GM23338 (cell line): ENCODE measurements at regions not wholly inside any gene's neighbourhood (a gene's known extent, or its start where the extent isn't known, plus 50 kb on each side); places are given as distances from the start of the nearest gene placed in this dataset.

Experiments used
- ATAC-seq: fragments of 200-7000 bp; cut with Tn5 transposase; 3 replicates; pipeline ENCODE4 v1.9.1; 2020
- DNase-seq: peaks from one replicate; pipeline ENCODE4 v3.0.0-alpha.2; 2015; ENCODE audit warnings: low spot score
- H2AFZ ChIP-seq: fragments of 200-600 bp; sonication (generic); 2 replicates; pipeline ENCODE4 v1.8.0; 2016; ENCODE audit warnings: antibody characterized with exemption, mild to moderate bottlenecking, moderate library complexity
- H3F3A ChIP-seq: fragments of 200-600 bp; sonication (generic); replicated peaks from 2 replicates; pipeline ENCODE4 v1.8.0; 2017; ENCODE audit warnings: antibody characterized with exemption, mixed run types, low read depth
- H3K27ac ChIP-seq: fragments of 200-600 bp; sonication (generic); 2 replicates; pipeline ENCODE4 v1.6.1; 2016; ENCODE audit warnings: low read depth
- H3K27me3 ChIP-seq: fragments of 200-600 bp; sonication (generic); 2 replicates; pipeline ENCODE4 v1.8.0; 2016; ENCODE audit warnings: mild to moderate bottlenecking, mixed run types, moderate library complexity; ENCODE audit not compliant: insufficient read depth
- H3K36me3 ChIP-seq: fragments of 200-600 bp; sonication (generic); 2 replicates; pipeline ENCODE4 v1.8.0; 2016; ENCODE audit warnings: mild to moderate bottlenecking; ENCODE audit not compliant: insufficient read depth
- H3K4me1 ChIP-seq: fragments of 200-600 bp; sonication (generic); 2 replicates; pipeline ENCODE4 v1.8.0; 2016; ENCODE audit warnings: mild to moderate bottlenecking, moderate library complexity; ENCODE audit not compliant: insufficient read depth
- H3K4me2 ChIP-seq: fragments of 200-600 bp; sonication (generic); 2 replicates; pipeline ENCODE4 v1.7.1; 2017; ENCODE audit warnings: mixed run types
- H3K4me3 ChIP-seq: fragments of 200-600 bp; sonication (generic); 2 replicates; pipeline ENCODE4 v1.6.1; 2016; ENCODE audit warnings: mixed run types
- H3K79me2 ChIP-seq: fragments of 200-600 bp; sonication (generic); replicated peaks from 2 replicates; pipeline ENCODE4 v1.8.0; 2017; ENCODE audit warnings: mild to moderate bottlenecking; ENCODE audit not compliant: insufficient read depth
- H3K9me2 ChIP-seq: fragments of 200-600 bp; sonication (generic); 2 replicates; pipeline ENCODE4 v1.8.0; 2017; ENCODE audit not compliant: insufficient read depth
- H4K20me1 ChIP-seq: fragments of 200-600 bp; sonication (generic); replicated peaks from 2 replicates; pipeline ENCODE4 v1.8.0; 2017; ENCODE audit warnings: mild to moderate bottlenecking; ENCODE audit not compliant: insufficient read depth
- H3K27ac Mint-ChIP-seq: 2 replicates; pipeline ENCODE4 v1.8.0; 2020; ENCODE audit warnings: inconsistent platforms, mild to moderate bottlenecking, moderate library complexity, mixed read lengths
- H3K27me3 Mint-ChIP-seq: 3 replicates; pipeline ENCODE4 v1.8.0; 2022; ENCODE audit warnings: low read depth, mild to moderate bottlenecking, moderate library complexity, mixed read lengths, inconsistent platforms; ENCODE audit not compliant: insufficient read depth, poor library complexity
- H3K36me3 Mint-ChIP-seq: 3 replicates; pipeline ENCODE4 v1.8.0; 2021; ENCODE audit warnings: low read depth, mild to moderate bottlenecking, inconsistent platforms, moderate library complexity, mixed read lengths
- H3K4me1 Mint-ChIP-seq: 3 replicates; pipeline ENCODE4 v1.8.0; 2020; ENCODE audit warnings: mild to moderate bottlenecking, inconsistent platforms, mixed read lengths
- H3K4me3 Mint-ChIP-seq: 3 replicates; pipeline ENCODE4 v1.8.0; 2021; ENCODE audit warnings: moderate library complexity, mild to moderate bottlenecking, inconsistent platforms, mixed read lengths
- H3K9me3 Mint-ChIP-seq: 3 replicates; pipeline ENCODE4 v1.8.0; 2020; ENCODE audit warnings: moderate library complexity, mild to moderate bottlenecking, inconsistent platforms, mixed read lengths
- CREB1 ChIP-seq: fragments of 250-450 bp; sonication (Bioruptor Pico); IDR thresholded peaks from 2 replicates; pipeline ENCODE4 v1.5.0; 2020; ENCODE audit warnings: low read depth, mild to moderate bottlenecking, moderate library complexity
- JUNB ChIP-seq: IDR thresholded peaks from one replicate; pipeline ENCODE4 v1.6.1; 2016; ENCODE audit warnings: antibody characterized with exemption; ENCODE audit not compliant: unreplicated experiment
- NANOG ChIP-seq: IDR thresholded peaks from 2 replicates; pipeline ENCODE4 v1.6.1; 2016; ENCODE audit warnings: antibody characterized with exemption, borderline replicate concordance
- STAT1 ChIP-seq: IDR thresholded peaks from one replicate; pipeline ENCODE4 v1.6.1; 2016; ENCODE audit warnings: antibody characterized with exemption; ENCODE audit not compliant: unreplicated experiment
- ZNF331 ChIP-seq: fragments of 250-450 bp; sonication (Bioruptor Pico); IDR thresholded peaks from 2 replicates; pipeline ENCODE4 v1.5.0; 2020; ENCODE audit warnings: low read depth, mild to moderate bottlenecking, moderate library complexity
- TF ChIP-seq, protein P1 (sequence below): IDR thresholded peaks from one replicate; pipeline ENCODE4 v1.6.1; 2018; ENCODE audit warnings: antibody characterized with exemption; ENCODE audit not compliant: unreplicated experiment
- TF ChIP-seq, protein P2 (sequence below): fragments of 250-450 bp; sonication (Bioruptor Pico); IDR thresholded peaks from 2 replicates; pipeline ENCODE4 v1.5.0; 2020; ENCODE audit warnings: mild to moderate bottlenecking, moderate library complexity

DNA sequence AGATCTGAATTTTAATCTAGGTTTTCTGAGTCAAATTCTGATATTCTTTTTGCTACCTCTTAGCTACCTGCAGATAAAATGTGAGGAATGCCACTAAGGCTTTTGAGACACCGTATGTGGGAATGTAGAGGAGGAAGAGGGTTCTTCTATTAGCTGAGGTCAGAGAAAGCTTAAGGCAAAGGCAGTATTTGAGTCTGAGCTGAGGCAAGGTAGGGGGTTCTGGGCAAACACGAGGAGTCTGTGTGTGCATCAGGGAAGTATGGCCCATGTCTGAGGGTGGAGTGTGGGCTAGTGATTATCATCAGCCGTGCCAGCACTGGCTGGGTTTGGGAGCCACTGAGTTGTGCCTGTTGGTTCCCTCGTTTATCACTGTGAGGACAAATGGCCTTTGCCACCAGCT lies 181.1 kb downstream of the SOX2 start:
- Mint-ChIP-seq H3K9me3 (no peaks in the 10 kb centered on the region; the same call in 1 of the 3 replicates), H3K27me3 (peaks cover 2% of the 10 kb centered on the region), H3K27ac (peak overlapping the region; percentile 21; the same call in 1 of the 2 replicates), H3K4me1 (peaks cover 8% of the 10 kb centered on the region; the same call in 2 of the 3 replicates), H3K36me3 (no peaks in the 10 kb centered on the region; the same call in 2 of the 3 replicates), H3K4me3 (no peak overlapping the region)
- H3K79me2 ChIP-seq = no peaks in the 10 kb centered on the region
- H4K20me1 ChIP-seq = no peaks in the 10 kb centered on the region
- ATAC-seq (peak; percentile 64), DNase-seq (peak; percentile 41)
- H3K36me3 ChIP-seq = no peaks in the 10 kb centered on the region
- H3K4me3 ChIP-seq = no peak overlapping the region
- H2AFZ ChIP-seq = peak overlapping the region; percentile 7; the same call in 1 of the 2 replicates
- no peak overlapping the region for H3K27ac ChIP-seq
- H3K4me1 ChIP-seq = peaks cover under 1% of the 10 kb centered on the region
- no peaks in the 10 kb centered on the region for H3K9me2 ChIP-seq
- TF ChIP-seq CREB1 (CRISPR knock-in tag) = no peak
- TF ChIP-seq, protein P1, sequence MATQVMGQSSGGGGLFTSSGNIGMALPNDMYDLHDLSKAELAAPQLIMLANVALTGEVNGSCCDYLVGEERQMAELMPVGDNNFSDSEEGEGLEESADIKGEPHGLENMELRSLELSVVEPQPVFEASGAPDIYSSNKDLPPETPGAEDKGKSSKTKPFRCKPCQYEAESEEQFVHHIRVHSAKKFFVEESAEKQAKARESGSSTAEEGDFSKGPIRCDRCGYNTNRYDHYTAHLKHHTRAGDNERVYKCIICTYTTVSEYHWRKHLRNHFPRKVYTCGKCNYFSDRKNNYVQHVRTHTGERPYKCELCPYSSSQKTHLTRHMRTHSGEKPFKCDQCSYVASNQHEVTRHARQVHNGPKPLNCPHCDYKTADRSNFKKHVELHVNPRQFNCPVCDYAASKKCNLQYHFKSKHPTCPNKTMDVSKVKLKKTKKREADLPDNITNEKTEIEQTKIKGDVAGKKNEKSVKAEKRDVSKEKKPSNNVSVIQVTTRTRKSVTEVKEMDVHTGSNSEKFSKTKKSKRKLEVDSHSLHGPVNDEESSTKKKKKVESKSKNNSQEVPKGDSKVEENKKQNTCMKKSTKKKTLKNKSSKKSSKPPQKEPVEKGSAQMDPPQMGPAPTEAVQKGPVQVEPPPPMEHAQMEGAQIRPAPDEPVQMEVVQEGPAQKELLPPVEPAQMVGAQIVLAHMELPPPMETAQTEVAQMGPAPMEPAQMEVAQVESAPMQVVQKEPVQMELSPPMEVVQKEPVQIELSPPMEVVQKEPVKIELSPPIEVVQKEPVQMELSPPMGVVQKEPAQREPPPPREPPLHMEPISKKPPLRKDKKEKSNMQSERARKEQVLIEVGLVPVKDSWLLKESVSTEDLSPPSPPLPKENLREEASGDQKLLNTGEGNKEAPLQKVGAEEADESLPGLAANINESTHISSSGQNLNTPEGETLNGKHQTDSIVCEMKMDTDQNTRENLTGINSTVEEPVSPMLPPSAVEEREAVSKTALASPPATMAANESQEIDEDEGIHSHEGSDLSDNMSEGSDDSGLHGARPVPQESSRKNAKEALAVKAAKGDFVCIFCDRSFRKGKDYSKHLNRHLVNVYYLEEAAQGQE = no peak
- TF ChIP-seq STAT1 = no peak
- TF ChIP-seq JUNB = no peak
- H3K4me2 ChIP-seq = no peak overlapping the region
- no peaks in the 10 kb centered on the region for H3F3A ChIP-seq
- no peaks in the 10 kb centered on the region for H3K27me3 ChIP-seq

DNA sequence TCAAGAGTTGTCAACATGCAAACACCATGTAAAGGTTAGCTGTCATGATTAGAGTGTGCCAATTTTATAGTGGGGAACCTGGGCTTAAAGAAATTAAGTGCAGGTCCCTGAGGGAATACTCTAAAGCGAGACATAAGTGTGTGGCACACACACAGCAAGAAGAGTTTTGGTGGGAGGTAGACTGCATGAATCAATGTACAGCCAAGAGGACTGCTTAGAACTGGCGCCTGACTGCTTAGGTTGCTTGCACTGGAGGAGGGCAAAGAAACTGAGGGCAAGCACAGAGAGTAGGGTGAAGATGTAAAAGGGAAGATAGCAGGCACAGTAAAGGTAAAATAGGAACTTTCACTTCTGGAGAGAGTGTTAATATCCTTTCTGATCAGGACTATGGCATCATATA lies 184.9 kb downstream of the SOX2 start:
- Histone ChIP-seq H3F3A (no peaks in the 10 kb centered on the region), H2AFZ (peak overlapping the region; percentile 47; the same call in 1 of the 2 replicates), H3K4me2 (no peak overlapping the region), H3K4me1 (no peaks in the 10 kb centered on the region; the same call in none of the 2 replicates), H3K79me2 (no peaks in the 10 kb centered on the region), H3K27me3 (no peaks in the 10 kb centered on the region), H3K4me3 (no peak overlapping the region), H3K36me3 (no peaks in the 10 kb centered on the region), H4K20me1 (no peaks in the 10 kb centered on the region), H3K9me2 (no peaks in the 10 kb centered on the region), H3K27ac (no peak overlapping the region)
- Mint-ChIP-seq H3K27me3 (no peaks in the 10 kb centered on the region), H3K4me3 (no peak overlapping the region), H3K4me1 (peaks cover 8% of the 10 kb centered on the region; the same call in 2 of the 3 replicates), H3K36me3 (no peaks in the 10 kb centered on the region; the same call in 2 of the 3 replicates), H3K9me3 (no peaks in the 10 kb centered on the region; the same call in 1 of the 3 replicates), H3K27ac (no peak overlapping the region)
- no peak for ATAC-seq
- DNase-seq = no peak
- TF ChIP-seq NANOG (no peak), CREB1 (CRISPR knock-in tag) (no peak), ZNF331 (CRISPR knock-in tag) (no peak), STAT1 (no peak)
- TF ChIP-seq, protein P1 = no peak
- TF ChIP-seq, protein P2, sequence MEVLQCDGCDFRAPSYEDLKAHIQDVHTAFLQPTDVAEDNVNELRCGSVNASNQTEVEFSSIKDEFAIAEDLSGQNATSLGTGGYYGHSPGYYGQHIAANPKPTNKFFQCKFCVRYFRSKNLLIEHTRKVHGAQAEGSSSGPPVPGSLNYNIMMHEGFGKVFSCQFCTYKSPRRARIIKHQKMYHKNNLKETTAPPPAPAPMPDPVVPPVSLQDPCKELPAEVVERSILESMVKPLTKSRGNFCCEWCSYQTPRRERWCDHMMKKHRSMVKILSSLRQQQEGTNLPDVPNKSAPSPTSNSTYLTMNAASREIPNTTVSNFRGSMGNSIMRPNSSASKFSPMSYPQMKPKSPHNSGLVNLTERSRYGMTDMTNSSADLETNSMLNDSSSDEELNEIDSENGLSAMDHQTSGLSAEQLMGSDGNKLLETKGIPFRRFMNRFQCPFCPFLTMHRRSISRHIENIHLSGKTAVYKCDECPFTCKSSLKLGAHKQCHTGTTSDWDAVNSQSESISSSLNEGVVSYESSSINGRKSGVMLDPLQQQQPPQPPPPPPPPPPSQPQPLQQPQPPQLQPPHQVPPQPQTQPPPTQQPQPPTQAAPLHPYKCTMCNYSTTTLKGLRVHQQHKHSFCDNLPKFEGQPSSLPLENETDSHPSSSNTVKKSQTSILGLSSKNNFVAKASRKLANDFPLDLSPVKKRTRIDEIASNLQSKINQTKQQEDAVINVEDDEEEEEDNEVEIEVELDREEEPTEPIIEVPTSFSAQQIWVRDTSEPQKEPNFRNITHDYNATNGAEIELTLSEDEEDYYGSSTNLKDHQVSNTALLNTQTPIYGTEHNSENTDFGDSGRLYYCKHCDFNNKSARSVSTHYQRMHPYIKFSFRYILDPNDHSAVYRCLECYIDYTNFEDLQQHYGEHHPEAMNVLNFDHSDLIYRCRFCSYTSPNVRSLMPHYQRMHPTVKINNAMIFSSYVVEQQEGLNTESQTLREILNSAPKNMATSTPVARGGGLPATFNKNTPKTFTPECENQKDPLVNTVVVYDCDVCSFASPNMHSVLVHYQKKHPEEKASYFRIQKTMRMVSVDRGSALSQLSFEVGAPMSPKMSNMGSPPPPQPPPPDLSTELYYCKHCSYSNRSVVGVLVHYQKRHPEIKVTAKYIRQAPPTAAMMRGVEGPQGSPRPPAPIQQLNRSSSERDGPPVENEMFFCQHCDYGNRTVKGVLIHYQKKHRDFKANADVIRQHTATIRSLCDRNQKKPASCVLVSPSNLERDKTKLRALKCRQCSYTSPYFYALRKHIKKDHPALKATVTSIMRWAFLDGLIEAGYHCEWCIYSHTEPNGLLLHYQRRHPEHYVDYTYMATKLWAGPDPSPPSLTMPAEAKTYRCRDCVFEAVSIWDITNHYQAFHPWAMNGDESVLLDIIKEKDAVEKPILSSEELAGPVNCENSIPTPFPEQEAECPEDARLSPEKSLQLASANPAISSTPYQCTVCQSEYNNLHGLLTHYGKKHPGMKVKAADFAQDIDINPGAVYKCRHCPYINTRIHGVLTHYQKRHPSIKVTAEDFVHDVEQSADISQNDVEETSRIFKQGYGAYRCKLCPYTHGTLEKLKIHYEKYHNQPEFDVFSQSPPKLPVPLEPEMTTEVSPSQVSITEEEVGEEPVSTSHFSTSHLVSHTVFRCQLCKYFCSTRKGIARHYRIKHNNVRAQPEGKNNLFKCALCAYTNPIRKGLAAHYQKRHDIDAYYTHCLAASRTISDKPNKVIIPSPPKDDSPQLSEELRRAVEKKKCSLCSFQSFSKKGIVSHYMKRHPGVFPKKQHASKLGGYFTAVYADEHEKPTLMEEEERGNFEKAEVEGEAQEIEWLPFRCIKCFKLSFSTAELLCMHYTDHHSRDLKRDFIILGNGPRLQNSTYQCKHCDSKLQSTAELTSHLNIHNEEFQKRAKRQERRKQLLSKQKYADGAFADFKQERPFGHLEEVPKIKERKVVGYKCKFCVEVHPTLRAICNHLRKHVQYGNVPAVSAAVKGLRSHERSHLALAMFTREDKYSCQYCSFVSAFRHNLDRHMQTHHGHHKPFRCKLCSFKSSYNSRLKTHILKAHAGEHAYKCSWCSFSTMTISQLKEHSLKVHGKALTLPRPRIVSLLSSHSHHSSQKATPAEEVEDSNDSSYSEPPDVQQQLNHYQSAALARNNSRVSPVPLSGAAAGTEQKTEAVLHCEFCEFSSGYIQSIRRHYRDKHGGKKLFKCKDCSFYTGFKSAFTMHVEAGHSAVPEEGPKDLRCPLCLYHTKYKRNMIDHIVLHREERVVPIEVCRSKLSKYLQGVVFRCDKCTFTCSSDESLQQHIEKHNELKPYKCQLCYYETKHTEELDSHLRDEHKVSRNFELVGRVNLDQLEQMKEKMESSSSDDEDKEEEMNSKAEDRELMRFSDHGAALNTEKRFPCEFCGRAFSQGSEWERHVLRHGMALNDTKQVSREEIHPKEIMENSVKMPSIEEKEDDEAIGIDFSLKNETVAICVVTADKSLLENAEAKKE (CRISPR knock-in tag) = no peak
